HPDE6-E6E7 (cell line): ENCODE measurements at regions not wholly inside any gene's neighbourhood (a gene's known extent, or its start where the extent isn't known, plus 50 kb on each side); places are given as distances from the start of the nearest gene placed in this dataset.

ENCODE experiments used
- DNase-seq: peaks from one replicate; pipeline ENCODE4 v3.0.0; 2011; ENCODE audit warnings: missing footprints; ENCODE audit errors: extremely low spot score

GRCh38 chr17:77746393-77746792 is 212.1 kb upstream of the TNRC6C start:
- no peak for DNase-seq

- DNase-seq, result no peak
These were observed 211.5 kb upstream of the TNRC6C start for GRCh38 chr17:77746896-77747554.

GRCh38 chr17:77748436-77748835 is 210.1 kb upstream of the TNRC6C start:
- DNase-seq, result no peak

GRCh38 chr17:77749321-77749751 is 209.2 kb upstream of the TNRC6C start:
- no peak for DNase-seq

GRCh38 chr17:77749989-77750388 is 208.5 kb upstream of the TNRC6C start:
- no peak for DNase-seq

GRCh38 chr17:77750427-77751043 is 208.0 kb upstream of the TNRC6C start:
- no peak for DNase-seq

- DNase-seq, result no peak
These were observed 205.3 kb upstream of the TNRC6C start for GRCh38 chr17:77753246-77753645.

- no peak for DNase-seq
These were observed 204.7 kb upstream of the TNRC6C start for GRCh38 chr17:77753691-77754245.

GRCh38 chr17:77754956-77755355 is 203.5 kb upstream of the TNRC6C start:
- no peak for DNase-seq

GRCh38 chr17:77755410-77755963 is 203.0 kb upstream of the TNRC6C start:
- DNase-seq, result no peak

GRCh38 chr17:77756028-77756427 is 202.5 kb upstream of the TNRC6C start:
- no peak for DNase-seq

- DNase-seq, result no peak
These were observed 201.5 kb upstream of the TNRC6C start for GRCh38 chr17:77756846-77757560.

- DNase-seq, result no peak
These were observed 201.0 kb upstream of the TNRC6C start for GRCh38 chr17:77757561-77757898.

- DNase-seq, result no peak
These were observed 195.5 kb upstream of the TNRC6C start for GRCh38 chr17:77763023-77763422.

- no peak for DNase-seq
These were observed 194.9 kb upstream of the TNRC6C start for GRCh38 chr17:77763575-77763974.

GRCh38 chr17:77765292-77765691 is 193.2 kb upstream of the TNRC6C start:
- no peak for DNase-seq

- DNase-seq, result no peak
These were observed 191.4 kb upstream of the TNRC6C start for GRCh38 chr17:77767148-77767547.

- no peak for DNase-seq
These were observed 190.2 kb upstream of the TNRC6C start for GRCh38 chr17:77768248-77768852.

- DNase-seq, result no peak
These were observed 189.3 kb upstream of the TNRC6C start for GRCh38 chr17:77769215-77769614.

- DNase-seq, result no peak
These were observed 188.7 kb upstream of the TNRC6C start for GRCh38 chr17:77769762-77770161.

- DNase-seq, result no peak
These were observed 188.0 kb upstream of the TNRC6C start for GRCh38 chr17:77770331-77771105.
